GM21737 (cell line): ENCODE measurements at regions not wholly inside any gene's neighbourhood (a gene's known extent, or its start where the extent isn't known, plus 50 kb on each side); places are given as distances from the start of the nearest gene placed in this dataset.

Experiments
- ATAC-seq: cut with Tn5 transposase; IDR thresholded peaks from one replicate; pipeline ENCODE4 v1.9.1; 2021; ENCODE audit warnings: mild to moderate bottlenecking, moderate library complexity; ENCODE audit not compliant: unreplicated experiment

DNA sequence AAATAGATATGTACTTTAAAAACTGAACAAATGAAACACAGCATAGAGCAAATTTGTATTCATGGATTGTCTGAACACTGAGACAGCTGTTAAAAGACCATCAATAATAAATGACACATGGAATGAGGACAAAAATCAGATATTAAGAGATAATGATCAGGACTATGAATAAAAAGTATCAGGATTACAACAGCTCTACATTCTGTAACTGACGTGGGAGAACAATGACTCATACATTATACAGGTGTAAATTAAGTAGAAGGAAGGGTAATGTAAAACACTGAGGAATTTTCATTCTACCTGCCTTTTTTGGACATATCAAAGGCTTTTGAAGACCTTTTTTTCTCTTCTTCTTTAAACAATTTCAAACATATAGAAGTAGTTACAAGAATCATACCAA, 310.9 kb upstream of the ANO3 start:
- no peak for ATAC-seq

DNA sequence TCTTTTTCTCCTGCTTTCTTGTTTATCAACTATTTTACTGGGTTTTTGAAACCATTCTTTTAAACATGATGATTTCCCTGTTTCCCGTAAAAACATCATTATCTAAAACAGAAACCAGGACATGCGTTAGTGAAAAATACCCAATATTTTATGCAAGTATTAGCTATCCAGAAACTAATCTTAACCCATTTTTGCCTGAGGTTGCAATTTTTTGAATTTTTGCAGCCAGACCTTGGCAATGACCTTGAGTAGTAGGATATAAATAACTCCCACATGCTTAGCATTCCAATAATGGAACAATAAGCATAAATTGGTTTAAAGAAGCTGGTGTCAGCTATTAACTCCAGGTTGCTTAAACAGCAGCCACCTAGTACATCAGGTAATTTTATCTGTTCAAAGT, 308.9 kb upstream of the ANO3 start:
- no peak for ATAC-seq

DNA sequence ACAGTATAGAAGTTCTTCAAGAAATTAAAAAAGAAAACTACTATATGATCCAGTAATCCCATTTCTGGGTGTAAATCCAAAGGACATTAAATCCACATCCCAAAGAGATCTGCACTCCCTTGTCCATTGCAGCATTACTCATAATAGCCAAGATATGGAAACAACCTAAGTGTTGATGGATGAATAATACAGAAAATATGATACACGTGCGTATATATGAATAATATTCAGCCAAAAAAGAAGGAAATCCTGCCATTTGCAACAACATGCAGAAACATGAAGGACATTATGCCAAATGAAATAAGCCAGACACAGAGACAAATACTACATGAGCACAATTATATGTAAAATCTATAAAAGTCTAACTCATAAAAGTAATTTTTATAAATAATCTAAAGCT, 306.3 kb upstream of the ANO3 start:
- ATAC-seq: no peak

DNA sequence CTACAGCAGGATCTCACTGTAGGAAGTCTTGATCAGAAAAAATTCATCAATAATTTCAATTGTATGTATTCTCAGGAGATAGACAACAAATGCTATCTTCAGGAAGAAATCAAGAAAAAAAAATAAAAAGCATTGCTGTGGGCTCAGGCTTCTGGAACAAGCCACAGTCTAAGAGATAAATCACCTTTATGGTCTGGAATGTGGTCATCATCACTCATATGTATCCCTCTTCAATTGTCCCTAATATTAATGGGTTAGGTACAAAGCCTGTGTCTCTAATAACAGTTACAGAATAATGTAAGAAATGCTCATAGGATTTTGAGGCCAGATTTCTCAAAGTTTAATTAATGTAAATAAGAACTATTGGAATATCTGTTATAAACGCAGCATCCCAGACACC, 305.9 kb upstream of the ANO3 start:
- ATAC-seq: no peak

DNA sequence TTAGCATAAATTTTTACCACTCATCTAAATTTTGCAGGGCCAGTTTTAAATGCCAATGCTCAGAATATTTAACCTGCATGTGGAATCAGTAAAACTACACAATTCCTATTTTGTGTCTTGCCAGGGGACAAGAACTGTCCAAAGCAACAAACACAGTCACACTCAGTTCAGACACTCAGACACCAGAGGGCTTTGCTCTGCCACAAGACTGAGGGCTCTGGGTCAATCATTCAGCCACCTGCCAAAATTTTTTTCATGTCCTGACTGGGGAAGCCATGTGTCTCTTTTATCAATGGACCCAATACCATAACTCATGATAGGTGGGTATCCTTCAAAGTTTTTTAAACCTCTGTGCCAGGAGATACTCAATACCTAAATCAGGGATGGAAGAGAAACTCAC, 304.0 kb upstream of the ANO3 start:
- peak; percentile 63 for ATAC-seq

GRCh38 chr11:26028393-26028911, 303.5 kb upstream of the ANO3 start:
- peak; percentile 49 for ATAC-seq

GRCh38 chr11:26030399-26030798, 301.5 kb upstream of the ANO3 start:
- no peak for ATAC-seq

GRCh38 chr11:26032241-26032640, 299.7 kb upstream of the ANO3 start:
- no peak for ATAC-seq

DNA sequence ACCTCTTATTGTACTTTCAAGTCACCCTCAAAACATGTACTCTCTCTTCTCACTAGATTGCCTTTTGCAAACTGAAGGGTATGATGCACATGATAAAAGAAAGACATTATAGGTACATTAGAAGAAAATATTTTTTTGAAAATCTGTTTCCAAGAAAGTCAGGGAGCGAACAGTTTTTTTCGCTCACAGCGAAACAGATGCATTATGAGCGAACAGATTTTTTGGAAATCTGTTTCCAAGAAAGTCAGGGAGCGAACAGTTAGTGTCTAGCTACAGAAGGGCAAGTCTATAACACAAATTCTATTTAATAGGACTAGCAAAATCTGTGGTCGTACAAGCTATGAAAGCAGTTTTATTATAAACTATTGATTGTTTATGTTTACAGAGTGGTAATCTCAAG, 296.2 kb upstream of the ANO3 start:
- ATAC-seq: no peak

DNA sequence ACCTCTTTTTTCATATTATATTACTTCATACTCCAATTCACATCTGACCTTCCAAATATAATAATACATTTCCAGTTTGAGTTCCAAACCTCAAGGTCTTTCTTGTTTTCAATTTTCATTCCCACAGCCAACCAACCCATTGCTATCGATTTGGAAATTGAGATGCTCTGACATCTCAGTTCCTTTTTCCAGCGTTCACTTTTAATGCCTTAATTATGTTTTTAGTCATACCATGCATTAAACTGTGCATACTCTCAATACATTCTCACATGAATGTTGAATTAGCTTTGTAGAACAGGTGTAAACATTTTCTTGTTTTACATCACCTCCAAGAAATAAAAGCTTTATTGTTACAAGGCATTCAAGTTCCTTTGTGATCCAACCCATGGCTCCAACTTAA, 294.2 kb upstream of the ANO3 start:
- ATAC-seq: no peak

- no peak for ATAC-seq
These were observed 291.6 kb upstream of the ANO3 start for GRCh38 chr11:26040339-26040738.

- ATAC-seq: no peak
These were observed 289.8 kb upstream of the ANO3 start for GRCh38 chr11:26042113-26042512.

- ATAC-seq: no peak
These were observed 288.3 kb upstream of the ANO3 start for GRCh38 chr11:26043665-26044064.

DNA sequence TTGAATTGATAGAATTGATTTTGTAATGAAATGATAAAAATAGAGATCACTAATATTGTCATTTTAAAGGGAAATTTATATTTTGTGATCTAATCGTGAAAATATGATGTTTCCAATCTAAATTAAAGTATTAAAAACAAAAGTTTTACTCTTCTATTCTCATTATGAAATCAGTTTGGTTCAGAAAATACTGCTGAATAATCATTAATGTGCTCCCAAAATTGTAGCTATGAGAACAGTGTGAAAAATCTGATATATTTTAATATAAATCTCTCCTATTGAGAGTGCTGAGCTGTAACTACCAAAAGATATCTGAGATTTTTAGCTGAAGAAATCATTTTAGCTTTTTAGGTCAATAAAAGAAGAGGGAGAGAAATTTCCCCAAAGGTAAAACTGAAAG, 287.5 kb upstream of the ANO3 start:
- ATAC-seq: no peak

- ATAC-seq: no peak
These were observed 286.8 kb upstream of the ANO3 start for GRCh38 chr11:26045082-26045481.

GRCh38 chr11:26048271-26048670, 283.7 kb upstream of the ANO3 start:
- no peak for ATAC-seq

DNA sequence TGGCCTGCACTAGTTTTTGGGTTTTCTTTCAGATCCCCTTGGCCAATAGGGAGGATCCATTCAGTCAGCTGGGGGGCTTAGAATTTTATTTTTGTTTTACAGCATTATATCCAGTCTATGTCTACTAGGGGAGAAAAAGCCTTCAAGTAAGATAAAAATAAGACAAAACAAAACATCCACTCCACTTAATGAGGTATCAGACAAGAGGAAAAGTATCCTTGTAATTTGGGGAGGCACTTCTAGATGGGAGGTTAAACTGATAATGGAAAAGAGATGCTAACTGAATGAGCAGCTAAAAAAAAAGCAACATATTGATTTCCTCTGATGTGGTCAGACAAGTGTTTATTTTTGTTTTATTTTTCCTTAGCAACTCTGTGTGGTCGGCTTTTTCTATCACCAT, 278.0 kb upstream of the ANO3 start:
- no peak for ATAC-seq

- no peak for ATAC-seq
These were observed 269.3 kb upstream of the ANO3 start for GRCh38 chr11:26062660-26063059.

- ATAC-seq: no peak
These were observed 268.0 kb upstream of the ANO3 start for GRCh38 chr11:26063915-26064314.

- no peak for ATAC-seq
These were observed 266.0 kb upstream of the ANO3 start for GRCh38 chr11:26065944-26066343.

DNA sequence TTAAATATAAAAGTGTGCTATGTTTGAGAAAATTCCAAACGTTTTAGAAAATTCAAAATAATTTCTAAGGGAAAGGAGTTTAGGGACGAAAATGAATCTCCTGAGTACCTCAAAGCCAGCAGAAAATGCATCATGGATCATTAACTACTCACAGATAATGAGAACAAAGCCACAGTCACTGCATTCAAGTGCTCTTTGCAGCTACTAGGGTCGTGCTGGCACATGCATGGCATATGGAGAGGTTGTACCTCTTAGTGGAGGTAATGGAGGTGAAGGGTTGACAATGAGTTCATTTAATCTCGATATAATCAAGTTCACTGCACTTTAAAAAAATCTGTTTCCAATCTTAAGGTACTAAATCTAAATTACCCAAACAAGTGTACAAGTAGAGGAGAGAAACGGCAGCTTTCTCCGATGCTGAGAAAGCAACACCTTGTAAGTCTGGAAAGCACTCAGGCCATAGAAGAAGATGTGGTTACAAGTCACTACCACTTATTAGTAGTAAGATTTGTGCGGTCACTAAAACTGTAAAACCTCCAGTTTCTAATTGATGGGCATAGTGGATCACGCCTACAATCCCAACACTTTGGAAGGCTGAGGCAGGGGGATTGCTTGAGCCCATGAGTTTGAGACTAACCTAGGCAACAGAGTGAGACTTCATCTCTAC, 261.1 kb upstream of the ANO3 start:
- ATAC-seq: no peak

GRCh38 chr11:26072614-26073153, 259.2 kb upstream of the ANO3 start:
- ATAC-seq: no peak

GRCh38 chr11:26073646-26074045, 258.3 kb upstream of the ANO3 start:
- no peak for ATAC-seq
